ENCODE measurements at regions not wholly inside any gene's neighbourhood (a gene's known extent, or its start where the extent isn't known, plus 50 kb on each side); places are given as distances from the start of the nearest gene placed in this dataset.

GRCh38 chr2:167365216-167365615 lies 476.9 kb downstream of the XIRP2 start:
- TF ChIP-seq, protein P1, sequence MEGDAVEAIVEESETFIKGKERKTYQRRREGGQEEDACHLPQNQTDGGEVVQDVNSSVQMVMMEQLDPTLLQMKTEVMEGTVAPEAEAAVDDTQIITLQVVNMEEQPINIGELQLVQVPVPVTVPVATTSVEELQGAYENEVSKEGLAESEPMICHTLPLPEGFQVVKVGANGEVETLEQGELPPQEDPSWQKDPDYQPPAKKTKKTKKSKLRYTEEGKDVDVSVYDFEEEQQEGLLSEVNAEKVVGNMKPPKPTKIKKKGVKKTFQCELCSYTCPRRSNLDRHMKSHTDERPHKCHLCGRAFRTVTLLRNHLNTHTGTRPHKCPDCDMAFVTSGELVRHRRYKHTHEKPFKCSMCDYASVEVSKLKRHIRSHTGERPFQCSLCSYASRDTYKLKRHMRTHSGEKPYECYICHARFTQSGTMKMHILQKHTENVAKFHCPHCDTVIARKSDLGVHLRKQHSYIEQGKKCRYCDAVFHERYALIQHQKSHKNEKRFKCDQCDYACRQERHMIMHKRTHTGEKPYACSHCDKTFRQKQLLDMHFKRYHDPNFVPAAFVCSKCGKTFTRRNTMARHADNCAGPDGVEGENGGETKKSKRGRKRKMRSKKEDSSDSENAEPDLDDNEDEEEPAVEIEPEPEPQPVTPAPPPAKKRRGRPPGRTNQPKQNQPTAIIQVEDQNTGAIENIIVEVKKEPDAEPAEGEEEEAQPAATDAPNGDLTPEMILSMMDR (IDR thresholded peaks at IDR 0.05; ENCODE audit: low read length), result no peak
- TF ChIP-seq EZH2 (optimal IDR thresholded peaks at IDR 0.05; ENCODE audit: low read depth, low read length), result no peak

Data from MM.1S (cell line).